Activated T-cell treated with anti-CD3 and anti-CD28 coated beads for 1 hour (primary cell): ENCODE measurements at regions not wholly inside any gene's neighbourhood (a gene's known extent, or its start where the extent isn't known, plus 50 kb on each side); places are given as distances from the start of the nearest gene placed in this dataset.

Experiments
- DNase-seq: peaks from one replicate; pipeline ENCODE4 v3.0.0-alpha.2; 2020; ENCODE audit warnings: low read depth

- no peak for DNase-seq
These were observed 507.6 kb downstream of the INSC start for GRCh38 chr11:15622231-15622890.

GRCh38 chr11:15624701-15625100 lies 510.0 kb downstream of the INSC start:
- DNase-seq = no peak

- DNase-seq = no peak
These were observed 511.0 kb downstream of the INSC start for GRCh38 chr11:15625691-15626090.

GRCh38 chr11:15627560-15627959 lies 512.8 kb downstream of the INSC start:
- no peak for DNase-seq

GRCh38 chr11:15629690-15630321 lies 515.1 kb downstream of the INSC start:
- no peak for DNase-seq

- no peak for DNase-seq
These were observed 516.2 kb downstream of the INSC start for GRCh38 chr11:15630896-15631295.

GRCh38 chr11:15635521-15635920 lies 520.8 kb downstream of the INSC start:
- no peak for DNase-seq

GRCh38 chr11:15636521-15637089 lies 521.9 kb downstream of the INSC start:
- no peak for DNase-seq

- DNase-seq = no peak
These were observed 523.7 kb downstream of the INSC start for GRCh38 chr11:15638386-15638787.

GRCh38 chr11:15640318-15640717 lies 525.6 kb downstream of the INSC start:
- no peak for DNase-seq

- DNase-seq = no peak
These were observed 526.7 kb downstream of the INSC start for GRCh38 chr11:15641271-15642045.

- no peak for DNase-seq
These were observed 530.5 kb downstream of the INSC start for GRCh38 chr11:15645201-15645600.

GRCh38 chr11:15649371-15650104 lies 534.8 kb downstream of the INSC start:
- DNase-seq = no peak

GRCh38 chr11:15650105-15650938 lies 535.6 kb downstream of the INSC start:
- DNase-seq = peak; percentile 52

GRCh38 chr11:15651033-15651432 lies 536.3 kb downstream of the INSC start:
- DNase-seq = no peak

- DNase-seq = no peak
These were observed 537.1 kb downstream of the INSC start for GRCh38 chr11:15651816-15652215.

GRCh38 chr11:15653191-15653710 lies 538.5 kb downstream of the INSC start:
- DNase-seq = no peak

- no peak for DNase-seq
These were observed 539.7 kb downstream of the INSC start for GRCh38 chr11:15654451-15654850.

- no peak for DNase-seq
These were observed 540.8 kb downstream of the INSC start for GRCh38 chr11:15655552-15655951.

GRCh38 chr11:15657264-15657663 lies 542.5 kb downstream of the INSC start:
- no peak for DNase-seq

- DNase-seq = no peak
These were observed 545.8 kb downstream of the INSC start for GRCh38 chr11:15660496-15660895.
